Lung (tissue), 11 donors: ENCODE measurements at regions not wholly inside any gene's neighbourhood (a gene's known extent, or its start where the extent isn't known, plus 50 kb on each side); places are given as distances from the start of the nearest gene placed in this dataset.

Experiments used
- ATAC-seq: fragments of 200-7000 bp; cut with Tn5 transposase; one replicate; pipeline ENCODE4 v1.9.1; 2020; ENCODE audit warnings: moderate number of reproducible peaks; ENCODE audit not compliant: insufficient read depth, low FRiP score
- DNase-seq, 3 donors: peaks; one replicate each; pipeline ENCODE4 v3.0.0-alpha.2; 2013 to 2017
- H3K27ac ChIP-seq, 2 donors: one replicate each; pipeline ENCODE4 v1.5.1; 2013; ENCODE audit warnings: mild to moderate bottlenecking in 2 of 2, moderate library complexity in 2 of 2, control low read depth in 1 of 2, inconsistent platforms in 1 of 2, low read depth in 1 of 2, low read length in 1 of 2
- H3K27me3 ChIP-seq, 3 donors: one replicate each; pipeline ENCODE4 v1.5.1; 2013; ENCODE audit warnings: low read length in 2 of 3; ENCODE audit not compliant: control insufficient read depth in 3 of 3, insufficient read depth in 3 of 3
- H3K36me3 ChIP-seq, 4 donors: one replicate each; pipeline ENCODE4 v1.5.1; 2013; ENCODE audit warnings: low read length in 4 of 4, mild to moderate bottlenecking in 1 of 4, moderate library complexity in 1 of 4; ENCODE audit not compliant: control insufficient read depth in 4 of 4, insufficient read depth in 4 of 4
- H3K4me1 ChIP-seq, 5 donors: one replicate each; pipeline ENCODE4 v1.5.1; 2013; ENCODE audit warnings: low read length in 5 of 5, mild to moderate bottlenecking in 2 of 5, moderate library complexity in 1 of 5; ENCODE audit not compliant: control insufficient read depth in 5 of 5, insufficient read depth in 5 of 5
- H3K4me3 ChIP-seq: one replicate; pipeline ENCODE4 v1.5.1; 2013; ENCODE audit warnings: mild to moderate bottlenecking, control low read depth, moderate library complexity
- H3K9ac ChIP-seq, 2 donors: one replicate each; pipeline ENCODE4 v1.5.1; 2013; ENCODE audit warnings: low read length in 2 of 2, control low read depth in 1 of 2; ENCODE audit not compliant: insufficient read depth in 1 of 2
- H3K9me3 ChIP-seq, 4 donors: one replicate each; pipeline ENCODE4 v1.5.1; 2013; ENCODE audit warnings: low read length in 3 of 4, mild to moderate bottlenecking in 1 of 4, moderate library complexity in 1 of 4; ENCODE audit not compliant: control insufficient read depth in 4 of 4, insufficient read depth in 3 of 4
- WGBS, 2 donors: extraction: QIAGEN DNeasy Blood & Tissue Kit; methylation state at CpG; one replicate each; pipeline ENCODE4 v1.1.7; 2013; 5-methylcytosine and 5-hydroxymethylcytosine counted together
- TF ChIP-seq, protein P1 (sequence below): IDR thresholded peaks from 2 replicates; pipeline ENCODE4 v1.5.1; 2012; ENCODE audit warnings: mild to moderate bottlenecking; ENCODE audit errors: control extremely low read depth, extremely low read depth
- donor health status: control.
- donor health status: control.
- donor health status: Bipolar disorder and iron deficiency.
- donor health status: healthy.
- donor health status: DM: yes; HTN: yes; CAD: no.

DNA sequence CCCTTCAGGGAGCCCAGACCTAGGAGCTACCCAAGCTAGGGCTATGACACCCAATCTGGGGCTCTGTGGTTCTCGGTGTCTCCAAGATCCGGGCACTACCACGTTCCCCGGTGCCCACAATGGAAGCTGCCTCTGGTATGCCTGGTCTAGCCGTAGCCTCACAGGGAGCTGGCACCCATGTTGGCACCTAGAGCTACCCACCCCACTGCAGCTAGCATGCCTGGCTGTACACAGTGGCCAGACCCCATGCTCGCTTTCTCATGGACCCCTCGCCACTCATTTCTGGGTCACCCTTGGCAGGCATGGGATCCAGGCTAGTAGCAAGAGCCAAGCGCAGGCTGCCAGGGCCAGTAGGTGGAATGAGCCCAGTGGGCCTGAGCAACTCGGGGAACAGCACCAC is 109.0 kb downstream of the CYLC2 start:
- WGBS, 2 donors = 89 to 94% methylated on average over 9 of the region's 9 CpGs
- ATAC-seq (no peak), DNase-seq (no peak)
- Histone ChIP-seq H3K27me3 (no peaks in the 10 kb centered on the region), H3K9ac (no peak overlapping the region), H3K9me3 (peaks cover 0 to 3% (median under 1%) of the 10 kb centered on the region in 4 donors), H3K27ac (no peak overlapping the region), H3K4me3 (no peak overlapping the region), H3K4me1 (no peaks in the 10 kb centered on the region), H3K36me3 (no peaks in the 10 kb centered on the region)
- TF ChIP-seq, protein P1, sequence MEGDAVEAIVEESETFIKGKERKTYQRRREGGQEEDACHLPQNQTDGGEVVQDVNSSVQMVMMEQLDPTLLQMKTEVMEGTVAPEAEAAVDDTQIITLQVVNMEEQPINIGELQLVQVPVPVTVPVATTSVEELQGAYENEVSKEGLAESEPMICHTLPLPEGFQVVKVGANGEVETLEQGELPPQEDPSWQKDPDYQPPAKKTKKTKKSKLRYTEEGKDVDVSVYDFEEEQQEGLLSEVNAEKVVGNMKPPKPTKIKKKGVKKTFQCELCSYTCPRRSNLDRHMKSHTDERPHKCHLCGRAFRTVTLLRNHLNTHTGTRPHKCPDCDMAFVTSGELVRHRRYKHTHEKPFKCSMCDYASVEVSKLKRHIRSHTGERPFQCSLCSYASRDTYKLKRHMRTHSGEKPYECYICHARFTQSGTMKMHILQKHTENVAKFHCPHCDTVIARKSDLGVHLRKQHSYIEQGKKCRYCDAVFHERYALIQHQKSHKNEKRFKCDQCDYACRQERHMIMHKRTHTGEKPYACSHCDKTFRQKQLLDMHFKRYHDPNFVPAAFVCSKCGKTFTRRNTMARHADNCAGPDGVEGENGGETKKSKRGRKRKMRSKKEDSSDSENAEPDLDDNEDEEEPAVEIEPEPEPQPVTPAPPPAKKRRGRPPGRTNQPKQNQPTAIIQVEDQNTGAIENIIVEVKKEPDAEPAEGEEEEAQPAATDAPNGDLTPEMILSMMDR = no peak

DNA sequence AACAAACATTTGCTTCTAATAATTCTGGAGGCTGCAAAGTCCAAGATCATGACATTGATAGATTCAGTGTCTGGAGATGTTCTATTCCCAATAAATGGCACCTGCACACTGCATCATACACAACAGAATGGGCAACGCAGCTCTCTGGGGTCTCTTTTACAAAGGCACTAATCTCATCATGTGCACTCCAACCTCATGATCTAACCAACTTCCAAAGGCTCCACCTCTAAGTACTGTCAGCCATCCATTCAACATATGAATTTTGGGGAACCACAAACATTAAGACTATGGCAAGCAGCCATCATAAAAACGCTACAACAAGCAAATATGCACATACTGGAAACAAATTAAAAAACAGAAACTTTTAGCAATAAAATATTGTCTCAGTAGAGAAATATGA is 121.1 kb downstream of the CYLC2 start:
- Histone ChIP-seq H3K4me3 (no peak overlapping the region), H3K4me1 (no peaks in the 10 kb centered on the region), H3K9me3 (no peaks in the 10 kb centered on the region), H3K27me3 (no peaks in the 10 kb centered on the region), H3K27ac (no peak overlapping the region), H3K9ac (no peak overlapping the region), H3K36me3 (no peaks in the 10 kb centered on the region)
- DNase-seq (no peak), ATAC-seq (no peak)
- TF ChIP-seq, protein P1 = no peak
- 68 to 86% methylated on average over 2 of the region's 2 CpGs for WGBS, 2 donors

DNA sequence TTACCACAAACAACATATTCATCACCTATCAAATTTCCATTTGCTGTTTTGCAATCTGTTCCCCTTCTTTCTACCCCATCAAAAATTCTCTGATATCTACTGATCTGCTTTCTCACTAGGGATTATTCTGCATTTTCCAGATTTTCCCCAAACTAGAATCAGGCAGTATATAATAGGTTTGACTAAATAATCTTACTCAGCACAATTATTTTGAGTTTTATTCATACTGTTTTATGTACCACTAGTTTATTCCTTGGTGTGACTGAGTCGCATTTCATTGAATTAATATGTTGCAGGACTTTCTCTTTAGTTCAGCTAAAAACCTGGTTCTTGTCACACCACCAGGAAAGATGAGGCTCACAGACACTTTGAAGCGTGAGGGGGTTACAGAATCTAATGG is 131.4 kb downstream of the CYLC2 start:
- H3K4me3 ChIP-seq = no peak overlapping the region
- no peaks in the 10 kb centered on the region for H3K4me1 ChIP-seq
- no peak overlapping the region for H3K27ac ChIP-seq
- H3K9me3 ChIP-seq = peaks cover 0 to 18% (median 8%) of the 10 kb centered on the region in 4 donors
- no peaks in the 10 kb centered on the region for H3K27me3 ChIP-seq
- TF ChIP-seq, protein P1 = no peak
- H3K36me3 ChIP-seq = no peaks in the 10 kb centered on the region
- ATAC-seq = no peak
- H3K9ac ChIP-seq = no peak overlapping the region
- DNase-seq = no peak
- WGBS, 2 donors = 86 to 91% methylated on average over 2 of the region's 2 CpGs

DNA sequence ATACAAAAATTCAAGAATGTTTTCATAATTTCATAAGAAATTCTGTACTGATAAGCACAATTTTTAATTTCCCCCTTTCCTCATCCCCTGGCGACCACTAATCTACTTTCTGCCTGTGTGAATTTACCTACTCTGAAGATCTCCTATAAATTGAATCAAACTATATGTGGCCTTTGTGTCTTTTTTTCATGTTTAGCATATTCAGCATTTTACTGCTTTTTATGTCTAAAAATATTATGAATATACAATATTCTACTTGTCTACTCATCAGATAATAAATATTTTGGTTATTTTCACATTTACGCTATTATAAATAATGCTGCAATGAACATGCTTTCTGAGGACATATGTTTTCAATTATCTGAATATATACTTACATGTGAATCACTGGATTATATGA is 144.8 kb downstream of the CYLC2 start:
- no peak overlapping the region for H3K27ac ChIP-seq
- H3K9ac ChIP-seq = no peak overlapping the region
- no peak for ATAC-seq
- no peak for DNase-seq
- H3K4me3 ChIP-seq = no peak overlapping the region
- H3K9me3 ChIP-seq = no peaks in the 10 kb centered on the region
- no peaks in the 10 kb centered on the region for H3K4me1 ChIP-seq
- 72 to 90% methylated on average over 2 of the region's 2 CpGs for WGBS, 2 donors
- TF ChIP-seq, protein P1 = no peak
- no peaks in the 10 kb centered on the region for H3K27me3 ChIP-seq
- H3K36me3 ChIP-seq = no peaks in the 10 kb centered on the region
